Central memory CD8-positive, alpha-beta T cell (primary cell): ENCODE measurements at regions not wholly inside any gene's neighbourhood (a gene's known extent, or its start where the extent isn't known, plus 50 kb on each side); places are given as distances from the start of the nearest gene placed in this dataset.

Experiments
- ATAC-seq: fragments of 150-1000 bp; cut with Tn5 transposase; replicated peaks from 2 replicates; pipeline ENCODE4 v1.10.0; 2022; ENCODE audit warnings: mild to moderate bottlenecking, moderate FRiP score, moderate number of reproducible peaks; ENCODE audit not compliant: poor library complexity, severe bottlenecking; ENCODE audit errors: extremely low read depth
- DNase-seq, 2 donors: peaks; one replicate each; pipeline ENCODE4 v3.0.0; 2021; ENCODE audit warnings: low spot score in 2 of 2
- H3K27ac Mint-ChIP-seq: one replicate; pipeline ENCODE4 v1.8.0; 2022; ENCODE audit warnings: low read depth, mild to moderate bottlenecking, moderate library complexity, mixed read lengths
- H3K27me3 Mint-ChIP-seq: one replicate; pipeline ENCODE4 v1.8.0; 2022; ENCODE audit warnings: mixed read lengths
- H3K36me3 Mint-ChIP-seq: one replicate; pipeline ENCODE4 v1.8.0; 2022; ENCODE audit warnings: mild to moderate bottlenecking, moderate library complexity, mixed read lengths; ENCODE audit not compliant: insufficient read depth
- H3K4me1 Mint-ChIP-seq: one replicate; pipeline ENCODE4 v1.8.0; 2022; ENCODE audit warnings: mixed read lengths
- H3K4me3 Mint-ChIP-seq: one replicate; pipeline ENCODE4 v1.8.0; 2022; ENCODE audit warnings: mild to moderate bottlenecking, moderate library complexity, mixed read lengths
- H3K9me3 Mint-ChIP-seq: one replicate; pipeline ENCODE4 v1.8.0; 2022; ENCODE audit warnings: mixed read lengths

DNA sequence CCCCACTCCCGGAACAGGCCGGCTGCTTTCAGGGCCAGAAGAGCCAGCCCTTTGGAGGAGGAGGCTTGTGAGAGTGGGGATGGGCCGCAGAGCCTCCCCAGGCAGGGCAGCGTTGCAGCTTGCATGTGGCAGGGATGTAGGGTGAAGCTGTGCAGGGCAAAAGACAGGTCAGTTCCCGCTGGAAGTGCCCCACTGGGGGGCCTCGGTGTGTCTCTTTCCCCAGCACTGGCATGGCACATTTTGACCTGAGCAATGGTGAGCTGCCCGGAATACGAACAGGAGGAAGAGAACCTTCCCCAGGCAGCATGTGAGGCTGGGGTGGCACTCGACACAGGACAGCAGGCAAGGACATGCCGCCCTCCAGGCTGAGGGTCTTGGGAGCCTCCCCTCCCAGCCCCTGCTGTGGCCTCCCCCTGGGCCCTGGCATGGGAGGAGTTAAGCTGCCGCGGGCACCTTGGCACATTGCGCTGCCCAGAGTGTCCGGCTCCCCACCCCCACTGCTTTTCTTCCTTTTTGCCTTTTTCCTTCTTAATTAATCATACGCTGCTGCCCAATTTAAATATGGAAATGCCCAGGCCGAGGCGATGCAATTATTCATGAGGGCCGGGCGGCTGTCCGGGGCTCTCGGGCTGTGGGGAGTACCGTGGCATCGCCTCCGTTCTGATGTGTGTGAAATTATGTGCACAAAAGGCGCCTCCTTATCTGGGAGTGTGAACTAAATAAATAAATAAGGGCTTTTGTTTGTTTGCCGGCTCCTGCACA, 76.0 kb upstream of the WNT7B start:
- Mint-ChIP-seq H3K4me1 (peaks cover 30% of the 10 kb centered on the region), H3K27ac (peak overlapping the region; percentile 91), H3K4me3 (peak overlapping the region; percentile 86), H3K9me3 (no peaks in the 10 kb centered on the region), H3K36me3 (peaks cover 8% of the 10 kb centered on the region), H3K27me3 (no peaks in the 10 kb centered on the region)
- DNase-seq (no peak), ATAC-seq (no peak)

DNA sequence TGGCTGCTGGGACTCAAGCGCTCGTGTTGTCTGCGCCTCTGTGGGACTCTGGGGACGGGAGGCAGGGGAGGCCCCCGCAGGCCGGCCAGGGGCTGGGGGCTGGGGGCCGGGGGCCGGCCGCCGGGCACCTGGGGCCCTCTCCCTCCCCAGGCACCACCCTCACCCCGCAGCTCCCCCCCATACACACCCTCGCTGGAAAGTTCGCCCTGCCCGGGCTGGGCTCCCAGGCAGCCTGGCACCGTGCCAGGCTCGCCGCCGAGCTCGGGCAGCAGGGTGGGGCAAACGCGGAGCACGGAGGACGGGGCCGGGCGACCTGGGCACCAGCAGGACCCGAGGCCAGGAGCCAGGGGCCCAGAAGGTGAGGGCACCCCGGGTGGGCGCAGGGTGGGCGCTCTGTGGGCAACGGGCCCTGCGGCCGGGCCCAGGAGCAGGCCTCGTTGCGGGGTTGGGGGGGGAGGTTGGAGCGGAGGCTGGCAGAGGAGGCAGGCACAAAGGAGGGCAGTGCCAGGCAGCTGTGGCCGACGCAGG, 76.7 kb upstream of the WNT7B start:
- peaks cover 33% of the 10 kb centered on the region for H3K4me1 Mint-ChIP-seq
- H3K27me3 Mint-ChIP-seq, result no peaks in the 10 kb centered on the region
- H3K27ac Mint-ChIP-seq, result peak overlapping the region; percentile 91
- H3K4me3 Mint-ChIP-seq, result peak overlapping the region; percentile 86
- peaks cover 8% of the 10 kb centered on the region for H3K36me3 Mint-ChIP-seq
- DNase-seq (peak in 1 of 2 donors; percentile 43), ATAC-seq (peak; percentile 50)
- H3K9me3 Mint-ChIP-seq, result no peaks in the 10 kb centered on the region

DNA sequence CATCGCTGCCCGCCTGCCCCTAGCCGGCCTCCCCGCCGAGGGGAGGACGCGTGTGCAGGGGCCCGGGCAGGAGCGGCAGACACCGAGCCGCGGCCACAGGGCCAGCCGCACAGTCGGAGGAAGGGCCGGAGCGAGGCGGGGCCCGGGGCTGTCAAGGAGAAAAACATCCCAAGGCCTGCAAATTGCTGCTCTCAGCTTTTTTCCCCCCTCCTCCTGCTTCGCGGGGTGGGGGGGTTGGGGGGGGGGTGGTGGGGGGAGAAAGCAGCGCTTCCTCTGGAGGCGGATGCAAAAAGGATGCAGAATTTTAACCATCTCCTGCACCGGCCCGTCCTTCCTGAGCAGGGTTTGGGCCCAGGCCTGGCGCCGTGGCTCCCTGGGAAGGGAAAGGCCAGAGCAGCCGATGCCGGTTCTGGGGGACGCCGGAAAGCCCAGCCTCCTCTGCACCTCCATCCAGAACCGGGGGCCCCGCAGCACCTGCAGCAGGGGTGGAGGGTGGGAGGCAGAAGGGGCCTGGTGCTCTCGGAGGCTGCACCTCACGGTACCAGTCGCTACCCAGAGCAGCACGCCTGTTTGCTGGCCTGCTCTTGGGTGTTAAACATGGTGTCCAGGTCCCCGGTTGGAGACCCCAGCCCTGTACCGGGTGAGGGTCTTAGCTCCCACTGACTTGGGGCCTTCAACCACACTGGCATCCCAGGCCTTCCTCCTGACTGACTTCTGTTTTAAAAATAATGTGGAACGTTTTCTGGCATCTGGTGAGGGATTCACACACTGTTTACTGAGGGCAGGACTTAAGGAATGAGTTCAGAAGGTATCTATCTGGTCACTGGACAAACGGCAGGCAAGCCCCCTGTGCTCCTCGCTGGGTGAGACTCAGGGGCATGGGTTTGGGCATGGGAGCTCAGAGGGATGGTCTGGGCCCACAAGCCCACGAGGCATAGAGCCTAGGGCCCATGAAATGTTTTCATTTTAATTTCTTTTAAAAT, 77.4 kb upstream of the WNT7B start:
- H3K4me3 Mint-ChIP-seq, result peak overlapping the region; percentile 86
- no peak for DNase-seq
- H3K4me1 Mint-ChIP-seq, result peaks cover 33% of the 10 kb centered on the region
- H3K27me3 Mint-ChIP-seq, result no peaks in the 10 kb centered on the region
- H3K9me3 Mint-ChIP-seq, result no peaks in the 10 kb centered on the region
- peak overlapping the region; percentile 83 for H3K27ac Mint-ChIP-seq
- peak; percentile 44 for ATAC-seq
- peaks cover 8% of the 10 kb centered on the region for H3K36me3 Mint-ChIP-seq

DNA sequence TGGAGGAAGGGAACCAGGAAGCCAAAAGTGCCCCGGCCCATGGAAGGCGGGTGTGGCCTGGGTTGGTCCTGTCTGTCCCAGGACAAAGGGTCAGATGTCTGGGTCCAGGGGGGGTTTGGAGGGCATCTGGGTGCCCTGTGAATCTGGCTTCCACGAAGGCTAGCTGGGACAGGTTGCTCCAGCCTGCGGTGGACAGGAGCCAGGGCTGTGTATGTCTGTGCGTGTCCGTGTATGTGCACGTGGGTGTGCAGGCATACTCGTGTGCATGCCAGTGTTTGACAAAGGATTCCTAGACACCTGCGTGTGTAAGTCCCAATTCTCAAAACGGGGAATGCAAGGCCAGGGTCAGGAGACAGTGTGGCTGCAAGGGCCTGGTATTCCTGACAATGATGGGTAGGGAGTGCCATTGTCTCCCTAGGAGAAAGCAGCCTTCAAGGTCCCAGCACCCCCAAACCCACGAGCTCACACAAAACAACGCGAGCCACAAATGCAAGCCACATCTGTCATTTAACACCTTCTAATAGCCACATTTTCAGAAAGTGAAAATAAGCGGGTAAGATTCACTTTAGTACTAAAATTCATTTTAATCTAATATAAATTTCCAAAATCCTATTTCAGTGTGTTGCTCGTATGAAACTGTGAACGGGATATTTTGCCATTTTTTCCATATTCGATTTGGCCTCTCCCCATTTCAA, 78.4 kb upstream of the WNT7B start:
- DNase-seq (no peak), ATAC-seq (no peak)
- H3K36me3 Mint-ChIP-seq, result peaks cover 8% of the 10 kb centered on the region
- H3K4me3 Mint-ChIP-seq, result peak overlapping the region; percentile 86
- H3K27me3 Mint-ChIP-seq, result no peaks in the 10 kb centered on the region
- H3K4me1 Mint-ChIP-seq, result peaks cover 28% of the 10 kb centered on the region
- peak overlapping the region; percentile 83 for H3K27ac Mint-ChIP-seq
- H3K9me3 Mint-ChIP-seq, result no peaks in the 10 kb centered on the region

DNA sequence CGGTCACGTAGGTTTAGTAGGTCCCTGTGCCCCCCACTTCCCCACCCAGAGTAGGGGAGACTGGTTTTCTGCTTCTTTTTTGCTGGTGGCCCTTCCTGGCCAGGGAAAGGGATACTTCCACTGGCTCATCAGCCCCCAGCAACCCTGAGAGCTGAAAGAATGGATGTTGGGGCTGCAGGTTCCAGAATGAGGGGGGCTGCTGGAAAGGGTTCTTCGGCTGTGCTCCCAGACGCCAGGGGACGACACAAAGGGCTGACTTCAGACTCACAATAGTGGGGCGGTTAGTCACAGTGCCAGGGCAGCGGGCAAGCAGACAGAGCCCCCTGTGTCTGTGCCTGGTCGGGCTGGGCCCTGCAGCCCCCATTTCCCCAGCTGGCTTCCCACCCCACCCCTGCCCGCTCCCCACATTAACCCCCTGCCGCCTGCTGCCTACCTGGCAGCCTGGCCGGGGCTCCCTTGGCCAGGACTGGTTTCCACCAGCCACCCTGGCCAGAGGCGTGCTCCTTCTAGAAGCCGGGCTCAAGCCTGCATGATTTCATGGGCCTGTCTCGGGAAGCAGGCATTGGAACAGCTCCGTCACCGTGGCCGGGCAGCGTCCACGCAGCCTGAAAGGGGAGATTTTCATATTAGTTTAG, 79.1 kb upstream of the WNT7B start:
- DNase-seq, result no peak
- Mint-ChIP-seq H3K36me3 (peaks cover 8% of the 10 kb centered on the region), H3K27ac (peak overlapping the region; percentile 83), H3K27me3 (no peaks in the 10 kb centered on the region), H3K9me3 (no peaks in the 10 kb centered on the region), H3K4me3 (peak overlapping the region; percentile 86), H3K4me1 (peaks cover 28% of the 10 kb centered on the region)
- no peak for ATAC-seq

DNA sequence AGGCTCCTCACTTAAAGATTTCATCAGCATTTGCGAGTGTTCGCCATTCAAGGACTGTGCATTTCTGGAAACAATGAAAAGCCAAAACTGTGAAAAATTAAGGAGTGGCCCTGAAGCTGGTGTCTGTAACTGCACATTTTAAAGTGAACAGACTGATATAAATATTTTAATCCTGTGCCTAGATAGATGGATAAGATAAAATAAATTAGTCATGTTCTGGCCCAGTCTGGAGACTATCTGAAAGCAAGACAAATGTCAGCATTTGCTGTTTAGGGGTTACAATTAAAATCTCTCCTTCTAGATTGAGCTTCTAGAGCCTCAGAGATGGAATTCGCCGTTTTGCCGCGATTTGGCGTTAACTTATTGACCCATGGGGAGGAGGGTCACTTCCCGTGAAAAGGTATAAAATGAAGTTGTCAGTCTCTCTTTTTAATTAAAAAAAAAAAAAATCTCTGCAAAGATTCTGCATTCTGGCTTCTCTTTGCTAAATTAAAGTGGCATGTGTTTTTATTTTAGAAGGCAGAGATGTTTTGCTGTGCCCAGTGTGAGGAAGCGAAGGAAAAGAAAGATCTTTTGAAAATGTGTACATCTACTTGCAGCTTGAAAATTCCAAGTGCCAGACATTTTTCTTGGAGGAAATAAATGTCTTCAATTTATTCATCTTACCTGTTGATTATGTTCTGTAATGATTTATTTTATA, 79.7 kb upstream of the WNT7B start:
- no peaks in the 10 kb centered on the region for H3K9me3 Mint-ChIP-seq
- DNase-seq, result no peak
- peaks cover 28% of the 10 kb centered on the region for H3K4me1 Mint-ChIP-seq
- H3K27me3 Mint-ChIP-seq, result no peaks in the 10 kb centered on the region
- peaks cover 8% of the 10 kb centered on the region for H3K36me3 Mint-ChIP-seq
- peak overlapping the region; percentile 86 for H3K4me3 Mint-ChIP-seq
- no peak for ATAC-seq
- H3K27ac Mint-ChIP-seq, result no peak overlapping the region

DNA sequence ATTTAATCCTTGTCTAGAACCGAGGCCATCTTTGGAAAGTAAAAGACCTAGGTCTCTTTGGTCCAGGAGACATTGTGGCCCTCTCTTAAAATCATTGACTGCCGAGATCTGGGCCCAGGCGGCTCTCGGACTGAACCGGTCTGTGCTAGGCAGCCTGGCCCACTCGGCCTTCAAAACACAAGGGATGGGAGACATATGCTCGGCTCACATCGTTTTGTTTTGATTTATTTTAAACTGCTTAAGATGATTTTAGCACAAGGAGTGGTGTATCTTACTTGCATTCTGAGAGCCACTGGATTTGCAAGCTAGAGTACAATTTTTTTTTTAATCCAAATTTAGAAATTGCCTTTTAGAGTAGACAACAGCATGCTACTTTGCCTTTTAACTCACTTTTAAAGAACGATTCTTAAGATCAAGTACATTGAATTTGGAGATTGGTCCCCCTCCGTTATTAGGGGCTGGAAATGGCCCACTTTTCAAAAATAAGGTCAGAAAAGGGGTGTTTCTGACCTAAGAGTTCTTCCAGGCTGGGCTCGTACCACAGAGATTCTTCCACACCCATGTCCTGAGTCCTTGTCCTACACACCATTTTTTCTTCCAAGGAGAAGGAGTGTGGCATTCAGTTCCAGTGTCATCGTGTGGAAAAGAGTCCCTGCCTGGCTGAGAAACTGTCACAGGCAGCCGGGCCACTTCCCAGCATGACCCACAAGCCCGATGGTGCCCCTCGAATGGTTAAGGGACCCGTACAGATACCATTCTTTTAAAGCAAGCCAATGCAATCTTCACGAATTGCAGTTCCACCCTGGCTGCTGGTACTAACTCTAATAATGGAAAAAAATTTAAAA, 80.5 kb upstream of the WNT7B start:
- DNase-seq (no peak), ATAC-seq (no peak)
- Mint-ChIP-seq H3K4me1 (peaks cover 33% of the 10 kb centered on the region), H3K36me3 (peaks cover 12% of the 10 kb centered on the region), H3K27me3 (no peaks in the 10 kb centered on the region), H3K4me3 (peak overlapping the region; percentile 37), H3K27ac (peak overlapping the region; percentile 51), H3K9me3 (no peaks in the 10 kb centered on the region)

DNA sequence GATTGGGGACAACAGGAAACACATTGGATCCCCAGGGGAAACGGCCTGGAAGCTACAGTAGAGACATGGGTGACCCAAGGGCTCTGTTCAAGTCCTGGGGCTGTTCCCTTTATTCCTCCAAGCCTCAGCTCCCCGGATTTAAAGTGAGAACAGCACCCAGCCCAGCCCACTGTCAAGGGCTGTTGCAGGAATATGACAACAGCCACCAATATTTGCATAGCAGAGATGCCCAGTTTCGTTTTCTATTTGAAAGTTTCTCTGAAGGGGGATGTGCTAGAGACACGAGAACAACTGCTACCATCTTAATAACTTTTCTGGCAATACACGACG, 81.1 kb upstream of the WNT7B start:
- Mint-ChIP-seq H3K4me1 (peaks cover 33% of the 10 kb centered on the region), H3K27ac (peak overlapping the region; percentile 51), H3K9me3 (no peaks in the 10 kb centered on the region), H3K27me3 (no peaks in the 10 kb centered on the region), H3K4me3 (peak overlapping the region; percentile 37), H3K36me3 (peaks cover 13% of the 10 kb centered on the region)
- DNase-seq (no peak), ATAC-seq (peak; percentile 44)

DNA sequence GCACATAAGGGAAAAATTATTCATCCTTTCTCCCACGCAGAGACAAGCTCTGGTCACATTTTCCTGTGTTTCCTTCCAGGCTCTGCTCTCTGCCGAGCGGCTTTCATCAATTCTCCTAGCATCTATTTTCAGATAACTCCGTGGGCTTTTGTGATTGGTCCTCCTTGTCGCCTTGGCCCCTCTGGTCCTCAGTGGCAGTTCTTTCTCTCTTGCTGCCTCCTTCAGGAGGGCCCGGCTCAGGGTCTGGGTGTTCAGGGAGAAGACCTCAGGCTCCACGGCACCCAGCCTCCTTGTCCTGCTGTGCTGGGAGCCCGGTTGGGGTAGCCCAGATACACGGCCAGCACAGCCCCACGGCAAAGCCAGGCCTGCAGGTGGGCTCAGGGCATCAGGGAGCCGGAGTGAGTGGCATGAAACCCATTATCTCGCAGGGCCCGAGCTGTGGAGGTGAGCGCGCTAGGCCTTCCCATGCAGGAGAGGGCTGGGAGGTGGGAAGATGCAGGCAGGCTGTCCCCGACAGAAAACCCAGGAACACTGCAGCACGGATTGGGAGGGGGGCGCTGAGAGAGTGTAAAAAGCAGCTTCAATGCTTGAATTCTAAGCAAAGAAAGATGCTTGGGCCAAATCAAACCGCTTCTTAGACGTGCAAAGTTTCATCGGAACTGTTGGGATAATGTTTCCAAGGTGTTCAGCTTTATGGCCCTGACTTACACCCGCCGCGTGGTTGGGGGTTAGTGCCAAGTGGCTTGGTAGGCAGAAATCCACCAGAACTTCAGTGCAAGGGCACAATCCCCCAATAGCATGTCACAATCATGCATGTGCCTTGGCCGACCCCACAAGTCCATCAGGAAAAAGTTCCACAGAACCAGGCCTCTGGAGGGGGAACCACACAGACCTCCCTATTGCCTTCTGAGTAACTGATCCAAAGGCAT, 81.9 kb upstream of the WNT7B start:
- peaks cover 14% of the 10 kb centered on the region for H3K36me3 Mint-ChIP-seq
- no peaks in the 10 kb centered on the region for H3K9me3 Mint-ChIP-seq
- H3K27me3 Mint-ChIP-seq, result no peaks in the 10 kb centered on the region
- ATAC-seq, result no peak
- no peak for DNase-seq
- H3K4me3 Mint-ChIP-seq, result no peak overlapping the region
- H3K4me1 Mint-ChIP-seq, result peaks cover 36% of the 10 kb centered on the region
- H3K27ac Mint-ChIP-seq, result no peak overlapping the region

DNA sequence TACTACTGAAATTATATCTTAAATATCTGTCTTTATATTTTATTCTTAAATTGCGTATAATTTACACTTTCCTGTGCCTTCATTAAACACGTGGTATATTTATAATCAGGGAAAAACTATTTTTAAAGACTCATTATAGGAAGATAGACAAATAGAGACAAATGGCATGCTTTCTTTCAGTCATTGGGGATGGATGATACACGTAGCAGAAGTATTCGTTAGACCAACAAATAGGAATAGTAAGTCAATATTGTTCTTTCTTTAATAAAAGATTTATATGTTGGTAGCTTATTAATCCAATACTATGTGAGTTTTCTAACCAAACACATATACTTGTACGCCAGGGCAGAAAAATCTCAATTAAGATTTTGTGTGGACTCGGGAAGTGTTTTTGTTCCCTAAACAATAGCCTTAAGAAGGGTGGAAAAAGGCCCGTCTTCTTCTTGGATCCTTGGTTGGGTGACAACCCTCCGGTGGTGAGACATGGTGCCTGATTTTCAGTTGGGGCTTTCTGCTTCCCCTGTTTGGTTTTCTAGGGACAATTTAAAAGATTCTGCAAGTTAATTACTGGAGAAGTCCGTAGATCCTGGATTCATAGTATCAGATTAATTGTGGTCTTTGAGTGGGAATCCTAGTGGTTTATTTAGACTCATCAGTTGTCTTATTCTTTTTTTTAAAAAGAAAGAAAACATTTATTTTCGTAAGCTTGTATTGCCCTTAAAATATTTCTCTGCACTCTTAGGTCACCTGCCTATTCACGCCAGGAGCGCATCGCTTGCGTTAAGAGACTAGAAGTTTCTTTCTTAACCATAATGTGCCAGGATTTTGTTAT, 83.5 kb upstream of the WNT7B start:
- DNase-seq, result no peak
- Mint-ChIP-seq H3K9me3 (no peaks in the 10 kb centered on the region), H3K4me3 (no peak overlapping the region), H3K36me3 (peaks cover 11% of the 10 kb centered on the region), H3K27ac (no peak overlapping the region), H3K4me1 (peaks cover 35% of the 10 kb centered on the region), H3K27me3 (no peaks in the 10 kb centered on the region)
- no peak for ATAC-seq
